Cardiac fibroblast (primary cell): ENCODE measurements at regions not wholly inside any gene's neighbourhood (a gene's known extent, or its start where the extent isn't known, plus 50 kb on each side); places are given as distances from the start of the nearest gene placed in this dataset.

ENCODE experiments used
- DNase-seq, 2 donors: peaks; one replicate each; pipeline versions ENCODE4 v3.0.0 to v3.0.0-alpha.2; 2010; ENCODE audit warnings: low read depth in 2 of 2
- H3K4me3 ChIP-seq, 2 donors: replicated peaks in 1 of 2; 1 replicate in 1 of 2; 2 replicates in 1 of 2; pipeline ENCODE4 v1.5.1; 2011; ENCODE audit warnings: low read depth in 2 of 2, low read length in 2 of 2, mild to moderate bottlenecking in 2 of 2, moderate library complexity in 1 of 2
- TF ChIP-seq, protein P1 (sequence below): IDR thresholded peaks from one replicate; pipeline ENCODE4 v1.5.1; 2011; ENCODE audit warnings: low read depth, mild to moderate bottlenecking, low read length, inconsistent platforms

DNA sequence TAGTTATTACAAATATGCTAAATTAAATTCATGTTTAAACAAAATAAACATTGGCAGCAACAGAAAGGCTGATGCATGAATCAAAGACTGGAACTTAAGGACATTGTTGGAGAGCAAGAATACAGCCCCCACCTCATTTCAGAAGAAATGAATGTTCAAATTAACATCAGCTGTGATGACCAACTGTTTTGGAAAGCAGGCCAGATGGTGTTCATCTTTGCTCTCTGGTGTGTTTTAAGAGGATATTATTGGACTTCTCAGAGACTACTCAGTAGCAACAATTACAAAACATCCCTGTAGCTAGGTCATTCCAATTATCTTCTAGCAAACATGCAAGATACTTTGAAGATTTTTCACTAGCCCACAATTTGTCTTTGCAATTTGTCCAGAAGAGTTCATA is 118.6 kb upstream of the DOK5 start:
- H3K4me3 ChIP-seq = no peak overlapping the region
- DNase-seq = no peak
- TF ChIP-seq, protein P1, sequence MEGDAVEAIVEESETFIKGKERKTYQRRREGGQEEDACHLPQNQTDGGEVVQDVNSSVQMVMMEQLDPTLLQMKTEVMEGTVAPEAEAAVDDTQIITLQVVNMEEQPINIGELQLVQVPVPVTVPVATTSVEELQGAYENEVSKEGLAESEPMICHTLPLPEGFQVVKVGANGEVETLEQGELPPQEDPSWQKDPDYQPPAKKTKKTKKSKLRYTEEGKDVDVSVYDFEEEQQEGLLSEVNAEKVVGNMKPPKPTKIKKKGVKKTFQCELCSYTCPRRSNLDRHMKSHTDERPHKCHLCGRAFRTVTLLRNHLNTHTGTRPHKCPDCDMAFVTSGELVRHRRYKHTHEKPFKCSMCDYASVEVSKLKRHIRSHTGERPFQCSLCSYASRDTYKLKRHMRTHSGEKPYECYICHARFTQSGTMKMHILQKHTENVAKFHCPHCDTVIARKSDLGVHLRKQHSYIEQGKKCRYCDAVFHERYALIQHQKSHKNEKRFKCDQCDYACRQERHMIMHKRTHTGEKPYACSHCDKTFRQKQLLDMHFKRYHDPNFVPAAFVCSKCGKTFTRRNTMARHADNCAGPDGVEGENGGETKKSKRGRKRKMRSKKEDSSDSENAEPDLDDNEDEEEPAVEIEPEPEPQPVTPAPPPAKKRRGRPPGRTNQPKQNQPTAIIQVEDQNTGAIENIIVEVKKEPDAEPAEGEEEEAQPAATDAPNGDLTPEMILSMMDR = no peak

DNA sequence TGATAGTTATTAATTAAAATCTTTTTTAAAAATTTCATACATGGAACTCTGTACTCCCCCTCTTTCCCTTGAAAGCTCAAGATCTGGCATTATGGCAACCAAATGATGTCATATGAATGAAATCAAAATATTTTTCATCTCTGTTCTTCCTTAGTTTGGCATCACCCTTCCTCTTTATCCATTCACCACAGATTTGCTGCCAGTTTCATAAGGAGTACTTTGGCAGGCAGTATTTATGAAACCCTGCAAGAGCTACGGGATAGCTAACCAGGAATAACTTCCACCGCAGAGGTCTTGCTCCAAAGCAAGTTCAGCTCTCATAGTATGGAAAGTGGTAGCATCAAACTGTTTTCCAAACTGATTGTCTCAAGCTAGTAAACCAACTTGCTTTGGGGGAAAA is 113.9 kb upstream of the DOK5 start:
- TF ChIP-seq, protein P1 = no peak
- peak in 1 of 2 donors; percentile 9 for DNase-seq
- H3K4me3 ChIP-seq = no peak overlapping the region

DNA sequence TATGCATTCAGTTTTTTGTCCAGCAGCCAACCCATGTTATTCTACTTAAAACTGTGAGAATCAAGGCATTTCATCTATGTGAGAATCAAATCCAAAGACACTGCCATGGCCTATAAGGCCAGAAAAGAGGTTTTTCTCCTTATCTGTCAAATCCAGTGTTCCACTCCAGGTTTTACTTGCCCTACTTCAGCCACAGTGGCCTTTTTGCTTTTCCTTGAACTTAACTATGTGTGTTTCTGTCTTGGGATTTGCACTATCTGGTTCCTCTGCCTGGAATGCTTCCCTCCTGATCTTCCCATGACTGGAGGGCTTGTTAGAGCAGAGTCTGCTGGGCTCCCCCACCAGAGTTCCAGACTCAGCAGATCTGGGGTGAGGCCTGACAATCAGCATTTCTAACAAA is 113.1 kb upstream of the DOK5 start:
- no peak for DNase-seq
- no peak overlapping the region for H3K4me3 ChIP-seq
- TF ChIP-seq, protein P1 = no peak

DNA sequence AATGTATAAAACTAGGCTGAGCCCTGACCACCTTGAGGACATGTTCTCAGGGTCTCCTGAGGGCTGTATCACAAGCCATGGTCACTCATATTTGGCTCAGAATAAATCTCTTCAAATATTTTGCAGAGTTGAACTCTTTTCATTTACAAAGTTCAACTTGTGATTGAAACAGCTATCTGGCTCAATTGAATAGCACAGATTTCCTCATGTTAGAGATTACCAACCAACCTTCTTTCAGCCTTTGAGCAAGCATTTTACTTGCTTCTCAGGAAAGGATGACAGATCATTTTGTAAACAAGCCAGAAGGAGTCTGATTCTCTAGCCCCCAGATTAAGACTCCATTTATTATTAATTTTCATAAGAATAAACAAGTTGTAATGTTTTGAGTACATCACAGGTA is 111.0 kb upstream of the DOK5 start:
- DNase-seq = no peak
- TF ChIP-seq, protein P1 = no peak
- H3K4me3 ChIP-seq = no peak overlapping the region

DNA sequence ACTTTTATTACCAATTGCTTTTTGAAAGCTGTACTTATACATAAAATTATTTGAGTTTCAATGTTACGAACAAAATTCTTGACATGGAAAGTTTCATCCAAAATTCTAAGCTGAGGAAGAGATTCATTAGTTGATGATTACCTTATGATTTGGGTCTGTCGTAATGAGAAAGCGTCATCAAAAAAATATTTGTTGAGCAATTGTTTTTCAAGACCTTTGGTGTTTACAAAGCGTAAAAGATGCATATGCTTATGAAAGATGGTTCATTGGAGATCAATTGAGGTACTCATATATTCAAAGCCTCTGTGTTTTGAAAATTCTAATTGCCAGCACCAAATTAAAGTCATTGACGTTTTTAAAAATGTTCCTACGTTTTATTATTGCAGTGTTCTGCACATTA is 110.5 kb upstream of the DOK5 start:
- no peak overlapping the region for H3K4me3 ChIP-seq
- no peak for DNase-seq
- TF ChIP-seq, protein P1 = no peak

DNA sequence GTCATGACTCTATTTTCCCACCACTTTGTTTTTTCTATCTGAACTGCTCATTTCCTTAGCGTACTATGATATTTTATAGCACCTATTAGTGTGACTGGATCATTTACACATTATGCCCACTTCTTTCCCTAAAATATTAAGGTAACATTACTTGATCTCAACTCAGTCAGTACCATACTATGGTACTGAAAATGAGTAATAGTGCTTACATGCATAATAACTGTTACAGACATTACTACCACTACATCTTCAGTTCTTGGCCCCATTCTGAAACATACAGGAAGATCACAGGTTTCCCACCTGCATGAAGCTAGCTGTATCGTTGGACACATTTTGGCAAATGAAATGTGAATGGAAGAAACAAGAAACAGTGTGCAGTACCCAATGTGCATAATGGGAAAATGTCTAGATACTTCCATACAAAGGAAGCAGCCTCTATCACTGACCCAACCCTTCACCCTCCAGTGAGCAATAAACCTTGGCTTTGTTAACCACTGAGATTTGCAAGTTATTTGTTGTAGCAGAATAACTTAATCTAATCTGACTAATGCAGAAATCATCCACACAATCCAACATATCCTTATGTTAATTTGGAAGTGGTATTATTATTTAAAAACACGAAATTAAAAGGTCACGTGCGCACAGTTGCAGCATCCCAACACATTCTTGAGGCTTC is 108.6 kb upstream of the DOK5 start:
- DNase-seq = no peak
- TF ChIP-seq, protein P1 = no peak
- H3K4me3 ChIP-seq = no peak overlapping the region

DNA sequence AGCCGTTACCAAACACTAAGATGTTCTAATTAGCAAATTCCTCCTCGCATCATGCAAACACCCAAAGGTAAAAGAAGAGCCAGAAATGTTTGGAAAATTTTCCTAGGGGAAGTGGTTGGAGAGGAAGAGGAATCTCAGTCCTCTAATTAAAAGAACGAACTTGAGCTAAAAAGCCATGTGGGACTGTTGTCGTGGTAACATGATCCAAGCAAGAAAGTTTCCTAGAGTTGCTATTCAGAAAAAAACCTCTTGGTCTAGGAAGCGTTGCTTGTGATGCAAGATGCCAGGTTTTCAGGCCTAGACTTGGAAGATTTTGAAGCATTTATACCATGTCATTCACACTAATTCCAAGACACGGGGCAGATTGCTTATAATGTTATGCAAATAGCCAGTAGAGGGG is 106.8 kb upstream of the DOK5 start:
- TF ChIP-seq, protein P1 = no peak
- peak in 1 of 2 donors; percentile 21 for DNase-seq

More for the DNA sequence above, 106.8 kb upstream of the DOK5 start:
- H3K4me3 ChIP-seq = no peak overlapping the region
